HG03025 (cell line): ENCODE measurements at regions not wholly inside any gene's neighbourhood (a gene's known extent, or its start where the extent isn't known, plus 50 kb on each side); places are given as distances from the start of the nearest gene placed in this dataset.

Experiments
- ATAC-seq: cut with Tn5 transposase; IDR thresholded peaks from one replicate; pipeline ENCODE4 v1.9.1; 2021; ENCODE audit warnings: mild to moderate bottlenecking, moderate library complexity; ENCODE audit not compliant: unreplicated experiment, low FRiP score

- no peak for ATAC-seq
Measured at GRCh38 chr1:198901266-198901665, 262.4 kb downstream of the PTPRC start.

- ATAC-seq, result no peak
Measured at GRCh38 chr1:198902655-198903054, 263.8 kb downstream of the PTPRC start.

DNA sequence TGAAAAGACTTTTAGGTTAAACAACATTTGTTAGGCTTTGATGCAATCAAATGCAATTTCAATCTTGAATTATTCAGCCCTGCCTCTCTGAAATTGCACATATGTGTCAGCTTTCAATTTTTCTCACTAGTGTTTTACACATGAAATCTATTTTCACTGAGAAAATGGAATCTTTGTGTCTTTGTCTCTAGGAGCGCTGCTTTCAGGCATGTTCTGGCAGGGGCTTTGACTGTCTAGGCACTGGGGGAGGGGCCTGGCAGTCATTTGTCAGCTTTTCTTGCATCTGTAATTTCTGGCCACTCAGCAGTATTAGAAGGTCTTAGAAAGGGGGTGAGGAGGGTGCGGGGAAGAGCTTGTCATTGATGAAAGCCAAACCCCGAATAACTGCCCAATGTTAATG is 264.4 kb downstream of the PTPRC start:
- ATAC-seq, result no peak

GRCh38 chr1:198903621-198904020 is 264.8 kb downstream of the PTPRC start:
- ATAC-seq, result no peak

DNA sequence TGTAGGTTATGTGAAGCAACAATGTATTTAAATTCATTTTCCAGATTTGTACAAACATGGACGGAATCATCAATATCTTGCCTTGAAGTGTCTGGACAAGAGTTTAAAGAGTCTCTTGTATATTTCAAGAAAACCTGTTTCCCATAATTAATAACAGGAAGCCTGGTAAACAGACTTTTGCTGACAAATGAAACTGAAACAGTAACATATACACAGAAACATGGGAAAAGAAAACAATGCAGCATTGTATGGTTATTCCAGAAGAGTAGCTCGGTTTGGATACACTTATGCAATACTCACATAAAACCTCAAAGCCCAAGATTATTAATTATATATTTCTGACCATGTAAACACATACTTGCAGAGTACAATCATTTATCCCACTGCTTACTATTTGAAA is 265.5 kb downstream of the PTPRC start:
- ATAC-seq, result no peak

GRCh38 chr1:198906739-198907422 is 268.0 kb downstream of the PTPRC start:
- ATAC-seq, result no peak

- no peak for ATAC-seq
Measured at GRCh38 chr1:198907423-198907746, 268.5 kb downstream of the PTPRC start.

GRCh38 chr1:198908995-198909394 is 270.2 kb downstream of the PTPRC start:
- ATAC-seq, result no peak

DNA sequence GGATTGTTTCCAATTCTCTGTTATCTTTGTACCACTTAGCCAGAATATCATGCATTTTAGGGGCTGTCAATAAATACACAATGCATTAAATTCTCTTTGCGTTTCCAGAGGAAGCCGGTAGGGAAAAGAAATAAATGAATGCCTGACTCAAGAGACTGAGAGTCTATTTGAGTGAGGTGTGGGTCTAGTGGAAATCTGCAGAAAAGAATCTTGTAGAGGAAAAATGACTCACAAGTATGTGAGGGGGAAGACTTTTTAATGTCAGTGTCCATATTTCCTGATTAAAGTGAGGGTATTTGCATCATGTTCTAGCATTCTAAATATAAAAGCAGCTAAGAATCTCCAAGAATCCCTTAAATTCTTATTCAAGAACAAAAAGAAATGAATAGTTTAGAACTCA is 271.1 kb downstream of the PTPRC start:
- ATAC-seq, result no peak

GRCh38 chr1:198910816-198911215 is 272.0 kb downstream of the PTPRC start:
- ATAC-seq, result no peak

- no peak for ATAC-seq
Measured at GRCh38 chr1:198912046-198912445, 273.2 kb downstream of the PTPRC start.

DNA sequence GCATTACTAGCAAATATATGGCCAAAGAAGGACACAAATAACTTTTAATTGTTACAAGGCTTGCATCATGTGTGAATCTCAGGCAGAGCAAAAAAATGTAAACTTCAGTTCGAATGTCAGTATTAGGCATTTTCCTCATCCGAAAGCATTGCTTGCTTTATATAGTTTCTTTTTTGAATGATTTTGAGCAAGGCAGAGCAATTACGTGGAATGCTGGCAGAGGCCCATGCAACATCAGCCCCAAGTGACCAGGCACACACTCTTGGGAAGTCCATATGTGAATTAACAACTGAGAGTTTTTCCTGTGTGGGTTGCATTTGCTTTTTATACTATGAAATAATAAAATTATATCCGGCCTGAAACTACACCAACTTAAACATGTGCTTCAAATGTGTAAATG is 274.8 kb downstream of the PTPRC start:
- ATAC-seq, result no peak

- ATAC-seq, result no peak
Measured at GRCh38 chr1:198915327-198916231, 276.7 kb downstream of the PTPRC start.

DNA sequence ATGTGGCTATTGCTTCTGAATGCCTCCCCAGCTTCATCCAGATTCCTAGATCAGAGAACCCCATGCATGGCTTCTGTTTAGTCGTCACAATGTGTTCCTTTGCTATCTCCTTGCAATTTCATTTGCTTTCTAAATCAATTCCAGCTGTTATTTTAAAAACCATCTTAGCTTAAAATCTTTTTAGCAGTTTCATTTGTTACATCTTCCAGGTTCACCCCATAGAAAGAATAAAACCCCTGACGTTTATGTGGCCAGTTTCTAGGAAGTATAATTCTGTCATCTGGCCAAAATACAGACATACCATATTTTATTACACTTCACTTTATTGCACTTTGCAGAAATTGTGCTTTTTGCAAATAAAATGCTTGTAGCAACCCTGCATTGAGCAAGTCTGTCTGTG is 278.4 kb downstream of the PTPRC start:
- no peak for ATAC-seq

GRCh38 chr1:198918920-198919319 is 280.1 kb downstream of the PTPRC start:
- no peak for ATAC-seq

DNA sequence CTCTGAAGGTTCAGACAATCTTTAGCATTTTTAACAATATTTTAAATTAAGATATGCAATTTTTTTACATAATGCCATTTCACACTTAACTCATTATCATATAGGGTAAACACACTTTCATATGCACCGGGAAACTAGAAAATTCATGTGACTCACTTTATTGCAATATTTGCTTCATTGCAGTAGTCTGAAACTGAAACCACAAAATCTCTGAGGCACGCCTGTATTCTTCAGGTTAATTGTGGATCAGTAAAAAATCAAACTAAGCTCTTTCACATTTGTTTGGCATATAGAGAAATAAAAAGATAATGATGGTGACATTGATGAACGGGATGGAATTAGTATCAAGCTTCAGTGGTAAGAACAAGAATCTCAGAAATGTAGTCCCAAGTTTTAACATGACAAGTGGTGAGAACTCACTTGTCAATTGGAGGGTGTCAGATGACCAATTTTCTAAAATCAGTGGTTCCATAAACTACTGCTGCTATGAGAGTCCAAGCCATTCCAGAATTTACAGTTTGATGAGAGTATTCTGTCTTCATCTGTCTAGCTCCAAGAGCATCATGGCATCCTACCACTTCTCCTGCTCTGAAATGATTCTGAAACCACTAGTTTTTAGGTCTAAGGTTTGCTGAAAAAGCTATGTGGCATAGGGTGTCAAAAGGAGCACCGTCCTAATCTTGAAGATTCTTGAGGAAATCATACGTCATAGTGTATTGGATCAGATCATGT is 281.0 kb downstream of the PTPRC start:
- ATAC-seq, result peak; percentile 47

- ATAC-seq, result peak; percentile 78
Measured at GRCh38 chr1:198922638-198923430, 284.0 kb downstream of the PTPRC start.

GRCh38 chr1:198923993-198924392 is 285.2 kb downstream of the PTPRC start:
- ATAC-seq, result no peak

DNA sequence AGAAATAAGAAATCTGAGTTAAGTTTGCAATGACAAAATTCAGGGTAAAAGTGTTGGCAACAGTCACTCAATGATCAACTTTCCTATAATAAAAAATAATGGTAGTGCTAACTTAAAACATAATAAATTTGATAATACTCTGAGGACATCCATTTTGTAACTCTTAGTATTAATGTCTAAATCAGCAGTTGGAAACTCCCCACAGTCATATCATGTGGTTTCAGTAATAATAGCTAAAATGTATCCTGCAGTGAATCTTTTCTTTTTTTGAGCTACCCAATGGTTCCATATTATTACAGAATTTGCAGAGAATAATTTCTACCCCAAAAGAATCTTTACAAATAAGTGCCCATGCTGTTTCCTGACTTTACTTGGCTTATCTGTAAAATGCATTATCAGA is 286.7 kb downstream of the PTPRC start:
- ATAC-seq, result no peak

GRCh38 chr1:198927129-198927528 is 288.3 kb downstream of the PTPRC start:
- ATAC-seq, result no peak
